SJSA1 (cell line): ENCODE measurements at regions not wholly inside any gene's neighbourhood (a gene's known extent, or its start where the extent isn't known, plus 50 kb on each side); places are given as distances from the start of the nearest gene placed in this dataset.
"Not testable (repeated sequence)": the region's sequence is repeated elsewhere in the genome, so short reads cannot be mapped to it uniquely, and the experiment has no call there.

Source experiments
- DNase-seq, 2 experiments: peaks; one replicate each; pipeline ENCODE4 v3.0.0-alpha.2; 2015 to 2020; ENCODE audit warnings: low spot score in 2 of 2, low read depth in 1 of 2
- H3K27ac ChIP-seq: fragments of 250-450 bp; sonication (Bioruptor Pico); 2 replicates; pipeline ENCODE4 v1.5.1; 2020; ENCODE audit warnings: mild to moderate bottlenecking, moderate library complexity
- H3K27me3 ChIP-seq: fragments of 250-450 bp; sonication (Bioruptor Pico); replicated peaks from 2 replicates; pipeline ENCODE4 v1.5.1; 2020; ENCODE audit warnings: mild to moderate bottlenecking, moderate library complexity
- H3K36me3 ChIP-seq: fragments of 250-450 bp; sonication (Bioruptor Pico); 2 replicates; pipeline ENCODE4 v1.5.1; 2020; ENCODE audit warnings: mild to moderate bottlenecking
- H3K4me1 ChIP-seq: fragments of 250-450 bp; sonication (Bioruptor Pico); replicated peaks from 2 replicates; pipeline ENCODE4 v1.6.1; 2021; ENCODE audit warnings: mild to moderate bottlenecking
- H3K4me3 ChIP-seq: fragments of 250-450 bp; sonication (Bioruptor Pico); 2 replicates; pipeline ENCODE4 v1.5.1; 2020; ENCODE audit warnings: mild to moderate bottlenecking
- H3K9me3 ChIP-seq: fragments of 250-450 bp; sonication (Bioruptor Pico); replicated peaks from 2 replicates; pipeline ENCODE4 v1.5.1; 2020; ENCODE audit warnings: mild to moderate bottlenecking

DNA sequence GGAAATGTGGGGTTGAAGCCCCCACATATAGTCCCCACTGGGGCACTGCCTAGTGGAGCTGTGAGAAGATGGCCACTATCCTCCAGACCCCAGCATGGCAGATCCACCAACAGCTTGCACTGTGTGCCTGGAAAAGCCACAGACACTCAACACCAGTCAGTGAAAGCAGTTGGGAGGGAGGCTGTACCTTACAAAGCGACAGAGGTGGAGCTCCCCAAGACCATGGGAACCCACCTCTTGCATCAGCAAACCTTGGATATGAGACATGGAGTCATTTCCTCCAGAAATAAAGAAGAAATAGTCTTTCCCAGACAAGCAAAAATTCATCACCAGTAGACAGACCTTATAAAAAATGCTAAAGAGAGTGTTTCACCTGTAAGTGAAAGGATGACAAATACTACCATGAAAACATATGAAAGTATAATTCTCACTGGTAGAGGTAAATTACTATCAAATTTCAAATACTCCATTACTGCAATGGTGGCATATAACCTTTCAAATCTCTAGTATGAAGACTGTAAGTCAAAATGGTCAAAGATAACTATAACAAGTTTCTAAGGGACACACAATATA lies 152.6 kb upstream of the EPHA4 start:
- Histone ChIP-seq H3K27me3 (no peaks in the 10 kb centered on the region), H3K27ac (no peak overlapping the region), H3K4me3 (no peak overlapping the region), H3K9me3 (no peaks in the 10 kb centered on the region), H3K4me1 (no peaks in the 10 kb centered on the region), H3K36me3 (no peaks in the 10 kb centered on the region)
- DNase-seq = no peak

DNA sequence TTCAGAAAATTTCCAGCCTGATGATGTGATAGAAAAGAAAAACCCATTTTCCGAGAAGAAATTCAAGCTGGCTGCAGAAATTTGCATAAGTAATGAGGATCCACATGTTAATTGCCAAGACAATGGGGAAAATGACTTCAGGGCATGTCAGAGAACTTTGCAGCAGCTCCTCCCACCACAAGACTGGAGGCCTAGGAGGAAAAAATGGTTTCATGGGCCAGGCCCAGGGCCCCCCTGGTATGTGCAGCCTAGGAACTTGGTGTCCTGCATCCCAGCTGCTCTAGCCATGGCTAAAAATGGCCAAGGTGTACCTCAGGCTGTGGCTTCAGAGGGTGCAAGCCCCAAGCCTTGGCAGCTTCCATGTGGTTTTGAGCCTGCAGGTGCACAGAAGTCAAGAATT lies 152.0 kb upstream of the EPHA4 start:
- H3K36me3 ChIP-seq, H3K9me3 ChIP-seq, H3K27me3 ChIP-seq, H3K27ac ChIP-seq, H3K4me3 ChIP-seq, H3K4me1 ChIP-seq, DNase-seq: not testable (repeated sequence)

DNA sequence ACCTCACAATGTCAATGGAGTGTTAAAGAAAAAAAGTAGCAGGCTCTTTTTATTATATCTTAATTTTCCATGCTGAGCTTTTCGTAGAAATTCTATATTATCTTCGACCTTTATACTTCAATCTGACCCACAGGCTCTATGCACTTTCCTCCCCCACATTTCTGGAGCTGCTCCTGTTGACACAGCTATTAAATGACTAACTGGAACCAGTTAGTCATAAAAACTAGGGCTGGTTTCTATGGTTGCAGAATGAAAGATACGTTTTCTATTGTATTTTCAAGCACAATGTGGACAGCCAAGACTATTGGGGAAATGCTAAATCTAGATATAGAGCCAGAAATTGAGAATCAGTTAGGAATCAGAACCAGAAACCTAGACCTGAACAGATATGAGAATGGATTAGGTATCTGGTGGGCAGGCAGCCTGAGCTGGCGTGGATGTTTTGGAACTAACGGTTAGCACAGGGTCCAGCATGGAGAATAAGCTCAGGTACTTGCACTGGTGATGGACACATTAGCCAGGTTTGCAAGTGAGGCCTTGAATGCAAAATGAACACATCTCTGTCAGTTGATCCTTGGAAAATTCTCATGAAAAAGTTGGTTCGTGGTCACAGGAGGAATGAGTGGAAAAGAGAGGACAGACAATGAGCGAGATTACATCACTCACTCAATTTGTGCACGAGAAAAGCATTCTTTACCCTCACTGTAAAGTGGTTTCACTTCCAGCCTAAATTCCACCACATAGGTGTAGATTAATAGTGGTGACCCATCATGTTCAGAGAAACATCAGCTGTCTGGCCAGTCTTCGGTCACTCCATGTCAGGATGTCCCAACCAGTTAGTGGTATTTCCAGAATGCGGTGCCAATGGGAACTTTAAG lies 144.6 kb upstream of the EPHA4 start:
- Histone ChIP-seq H3K9me3 (no peaks in the 10 kb centered on the region), H3K36me3 (no peaks in the 10 kb centered on the region), H3K4me3 (no peak overlapping the region), H3K27ac (no peak overlapping the region), H3K27me3 (no peaks in the 10 kb centered on the region), H3K4me1 (no peaks in the 10 kb centered on the region)
- no peak for DNase-seq

DNA sequence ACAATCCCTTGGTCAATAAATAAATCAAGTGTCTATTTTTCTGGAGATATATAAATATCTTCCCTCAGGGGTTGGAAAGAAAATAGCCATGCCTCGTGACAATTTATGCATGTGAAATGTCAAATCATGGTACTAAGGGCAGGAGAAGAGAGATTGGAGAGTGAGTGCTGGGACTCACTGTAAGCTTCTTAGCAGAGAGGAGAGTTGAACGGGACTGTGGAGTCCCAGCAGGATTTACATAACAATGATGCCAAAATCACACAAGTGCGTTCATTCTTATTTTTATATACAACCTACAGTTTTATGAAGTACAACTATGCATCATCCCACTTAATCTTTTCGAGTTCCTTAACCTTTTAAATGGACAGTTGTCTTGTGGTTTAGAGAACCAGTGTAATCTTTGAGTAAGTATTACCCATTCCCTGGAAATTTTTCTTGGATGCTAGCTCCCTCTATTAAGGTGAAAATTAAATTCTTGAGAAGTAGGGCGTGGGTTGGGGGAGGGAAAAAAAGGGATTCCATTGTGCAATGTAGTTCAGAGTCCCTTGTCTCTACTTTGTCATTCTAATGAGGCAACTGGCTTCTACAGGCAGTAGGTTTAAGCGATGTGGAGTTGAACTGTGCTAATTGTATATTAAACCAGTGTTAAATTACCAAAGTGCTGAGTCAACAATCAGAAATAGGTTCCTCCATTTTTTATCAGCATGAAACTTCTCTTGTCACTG lies 143.6 kb upstream of the EPHA4 start:
- H3K4me1 ChIP-seq = no peaks in the 10 kb centered on the region
- no peak overlapping the region for H3K27ac ChIP-seq
- H3K4me3 ChIP-seq = no peak overlapping the region
- H3K36me3 ChIP-seq = no peaks in the 10 kb centered on the region
- no peaks in the 10 kb centered on the region for H3K9me3 ChIP-seq
- no peak for DNase-seq
- H3K27me3 ChIP-seq = no peaks in the 10 kb centered on the region

DNA sequence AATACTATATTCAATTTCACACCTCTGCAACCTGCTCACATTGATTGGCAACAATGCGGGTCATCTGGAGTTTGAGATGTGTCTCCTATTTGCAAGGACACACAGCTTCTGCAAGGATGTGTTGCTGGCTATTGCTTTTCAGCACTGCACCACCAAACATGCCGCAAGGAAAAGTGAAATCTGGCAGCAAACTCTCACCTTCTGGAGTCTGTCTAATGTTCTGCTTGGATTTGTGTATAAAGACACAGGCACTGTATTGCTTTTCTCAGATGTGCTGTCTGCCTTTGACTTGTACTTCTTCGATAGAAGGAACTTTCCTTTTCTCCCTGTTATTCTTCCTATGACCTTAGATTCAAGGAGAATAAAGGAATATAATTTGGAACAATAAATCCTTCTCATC lies 138.6 kb upstream of the EPHA4 start:
- Histone ChIP-seq H3K27me3 (no peaks in the 10 kb centered on the region), H3K36me3 (no peaks in the 10 kb centered on the region), H3K27ac (no peak overlapping the region), H3K4me3 (no peak overlapping the region), H3K9me3 (no peaks in the 10 kb centered on the region), H3K4me1 (no peaks in the 10 kb centered on the region)
- DNase-seq = no peak

DNA sequence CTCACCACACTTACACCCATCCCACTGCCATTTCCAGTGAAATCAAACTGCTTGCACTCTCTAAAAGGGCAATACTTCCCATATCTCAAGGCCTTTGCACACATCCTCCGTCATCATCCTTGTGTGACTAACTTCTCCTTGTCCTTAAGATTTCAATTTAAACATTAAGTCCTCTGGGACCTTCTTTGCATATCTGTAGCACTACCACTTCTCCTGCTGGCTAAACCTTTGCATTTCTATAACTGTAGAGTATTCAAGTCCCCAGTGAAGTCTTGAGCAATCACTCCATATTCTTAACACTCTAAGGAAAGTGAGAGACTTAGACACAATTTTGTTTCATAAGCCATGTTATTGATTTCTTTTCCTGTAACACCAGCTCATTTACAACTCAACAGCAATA lies 136.8 kb upstream of the EPHA4 start:
- Histone ChIP-seq H3K4me3 (no peak overlapping the region), H3K27me3 (no peaks in the 10 kb centered on the region), H3K36me3 (no peaks in the 10 kb centered on the region), H3K27ac (no peak overlapping the region), H3K9me3 (no peaks in the 10 kb centered on the region), H3K4me1 (no peaks in the 10 kb centered on the region)
- DNase-seq = no peak

DNA sequence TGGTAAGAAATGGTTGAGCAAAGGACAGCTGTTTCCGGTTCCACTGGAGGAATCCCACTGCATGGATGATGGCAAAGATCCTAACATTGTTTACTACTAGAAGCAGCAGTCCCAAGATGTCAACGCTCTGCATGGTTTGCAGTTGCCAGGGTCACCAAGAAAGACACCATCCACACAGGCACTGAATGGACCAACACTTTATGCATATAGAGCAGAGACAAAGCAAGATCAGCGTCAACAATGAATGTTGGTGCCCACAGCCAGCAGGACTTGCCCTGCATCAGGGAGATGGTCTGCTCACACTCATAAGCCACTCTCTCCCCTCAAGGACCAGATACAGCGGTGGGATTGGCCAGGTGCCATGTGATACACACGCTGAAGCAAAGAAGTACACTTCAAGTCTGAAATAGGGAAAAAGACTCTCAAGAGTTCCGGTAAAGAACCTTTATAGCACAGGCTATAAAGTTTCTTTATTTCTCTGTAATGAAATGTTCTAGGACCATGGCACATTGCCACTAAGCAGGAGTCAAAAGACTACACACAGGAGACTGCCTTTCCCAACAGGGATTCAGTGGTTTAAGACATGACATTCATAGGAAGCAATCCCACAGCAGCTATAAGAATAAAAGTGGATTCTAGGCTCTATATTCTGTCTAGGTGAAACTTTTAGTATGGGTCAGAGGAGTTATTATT lies 133.2 kb upstream of the EPHA4 start:
- H3K9me3 ChIP-seq = no peaks in the 10 kb centered on the region
- no peaks in the 10 kb centered on the region for H3K27me3 ChIP-seq
- H3K27ac ChIP-seq = no peak overlapping the region
- no peak for DNase-seq
- no peak overlapping the region for H3K4me3 ChIP-seq
- H3K4me1 ChIP-seq = no peaks in the 10 kb centered on the region
- H3K36me3 ChIP-seq = no peaks in the 10 kb centered on the region

DNA sequence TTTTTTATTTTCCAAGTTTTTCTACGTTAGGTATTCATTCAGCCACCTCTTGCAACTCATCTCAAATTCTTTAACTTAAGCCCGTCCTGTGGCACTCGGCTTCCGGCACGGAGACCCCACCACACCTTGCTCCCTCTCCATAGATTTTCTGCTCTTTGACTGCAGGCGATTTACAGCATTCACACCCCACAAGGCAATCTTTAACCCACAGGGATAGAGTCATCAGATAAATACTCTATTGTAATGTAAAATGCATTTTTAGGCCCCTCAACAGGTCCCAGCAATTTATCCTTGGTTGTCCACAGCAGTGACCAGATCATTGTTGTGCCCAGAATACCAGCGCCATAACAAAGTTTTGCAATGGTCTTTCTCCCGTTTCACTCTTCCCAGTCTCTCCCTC lies 132.3 kb upstream of the EPHA4 start:
- no peaks in the 10 kb centered on the region for H3K36me3 ChIP-seq
- no peak for DNase-seq
- H3K4me1 ChIP-seq = no peaks in the 10 kb centered on the region
- no peak overlapping the region for H3K4me3 ChIP-seq
- H3K27ac ChIP-seq = no peak overlapping the region
- no peaks in the 10 kb centered on the region for H3K27me3 ChIP-seq
- H3K9me3 ChIP-seq = no peaks in the 10 kb centered on the region

DNA sequence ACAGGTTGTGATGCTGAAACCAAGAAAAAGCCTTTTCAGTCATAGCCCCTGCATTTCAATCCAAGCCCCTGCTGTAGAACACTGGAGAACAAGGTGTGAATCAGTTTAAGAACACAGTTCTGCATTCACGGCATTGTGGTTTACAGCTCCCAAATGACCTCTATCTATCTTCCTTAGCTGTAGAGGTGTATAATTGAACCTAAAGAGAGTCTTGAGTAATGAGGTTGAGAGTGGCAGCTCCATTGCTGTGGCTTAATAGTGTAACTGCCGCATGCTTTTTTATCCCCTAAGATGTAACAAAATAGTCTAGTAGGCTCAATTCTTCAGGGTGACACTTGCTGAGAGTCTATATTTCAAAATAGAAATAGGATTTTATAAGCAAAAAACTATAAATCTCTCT lies 121.3 kb upstream of the EPHA4 start:
- Histone ChIP-seq H3K4me3 (no peak overlapping the region), H3K27me3 (no peaks in the 10 kb centered on the region), H3K36me3 (no peaks in the 10 kb centered on the region), H3K27ac (no peak overlapping the region), H3K4me1 (no peaks in the 10 kb centered on the region), H3K9me3 (no peaks in the 10 kb centered on the region)
- no peak for DNase-seq

DNA sequence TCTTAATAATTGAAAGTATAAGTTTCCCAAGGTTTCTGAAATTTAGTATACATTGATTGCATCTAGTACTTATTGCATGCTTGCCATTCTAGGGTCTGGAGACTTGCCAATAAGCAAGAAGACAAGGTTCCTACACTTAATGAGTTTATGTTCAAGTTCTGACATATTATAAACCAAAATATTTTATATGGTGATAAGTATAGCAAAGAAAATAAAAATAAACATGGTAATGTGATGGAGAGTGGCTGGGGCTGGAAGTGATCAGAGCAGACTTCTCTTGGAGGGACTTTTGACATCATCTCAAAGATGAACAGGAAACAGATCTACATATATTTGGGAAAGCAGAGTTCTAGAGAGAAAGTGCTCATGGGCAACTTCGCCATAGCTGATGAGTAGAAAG lies 119.5 kb upstream of the EPHA4 start:
- H3K27ac ChIP-seq = no peak overlapping the region
- H3K4me1 ChIP-seq = no peaks in the 10 kb centered on the region
- H3K9me3 ChIP-seq = no peaks in the 10 kb centered on the region
- DNase-seq = no peak
- H3K4me3 ChIP-seq = no peak overlapping the region
- H3K27me3 ChIP-seq = no peaks in the 10 kb centered on the region
- H3K36me3 ChIP-seq = no peaks in the 10 kb centered on the region

DNA sequence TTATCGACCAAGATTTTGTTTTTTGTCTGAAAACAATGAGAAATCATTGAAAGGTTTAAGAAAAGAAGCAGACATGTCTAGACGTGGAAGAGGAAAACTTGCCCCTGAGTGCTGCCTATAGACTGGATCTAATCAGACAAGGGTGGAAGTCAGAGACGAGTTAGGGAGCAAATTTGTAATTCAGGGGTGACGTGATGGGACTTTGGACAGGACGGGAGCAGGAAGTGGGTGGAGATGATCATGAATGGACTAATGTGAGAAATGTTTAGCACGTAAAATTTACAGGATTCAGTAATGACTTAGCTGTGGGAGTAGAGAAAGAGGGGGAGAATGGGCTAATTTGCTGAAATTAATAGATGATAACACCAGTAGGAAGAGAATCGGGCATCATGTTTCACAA lies 117.0 kb upstream of the EPHA4 start:
- no peaks in the 10 kb centered on the region for H3K4me1 ChIP-seq
- no peaks in the 10 kb centered on the region for H3K9me3 ChIP-seq
- DNase-seq = no peak
- no peaks in the 10 kb centered on the region for H3K27me3 ChIP-seq
- H3K4me3 ChIP-seq = no peak overlapping the region
- H3K36me3 ChIP-seq = no peaks in the 10 kb centered on the region
- H3K27ac ChIP-seq = no peak overlapping the region

DNA sequence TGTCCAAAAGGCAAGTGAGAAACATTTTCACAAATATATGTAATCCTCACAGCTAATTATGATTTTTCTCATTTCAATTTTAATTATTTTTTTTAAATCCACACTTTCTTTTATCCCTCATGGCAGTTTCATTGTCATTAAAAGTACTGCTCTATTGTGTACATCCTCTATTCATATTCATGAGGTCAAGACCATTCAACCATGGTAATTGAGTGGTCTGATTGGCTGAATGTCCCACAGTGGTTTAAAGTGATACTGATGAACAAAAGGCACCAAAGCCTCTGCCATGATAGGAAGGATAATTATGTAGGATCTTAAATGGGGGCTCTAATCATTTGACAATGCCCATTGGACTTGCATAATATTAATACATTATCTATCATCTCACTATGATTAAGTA lies 108.4 kb upstream of the EPHA4 start:
- no peaks in the 10 kb centered on the region for H3K4me1 ChIP-seq
- no peaks in the 10 kb centered on the region for H3K27me3 ChIP-seq

DNA sequence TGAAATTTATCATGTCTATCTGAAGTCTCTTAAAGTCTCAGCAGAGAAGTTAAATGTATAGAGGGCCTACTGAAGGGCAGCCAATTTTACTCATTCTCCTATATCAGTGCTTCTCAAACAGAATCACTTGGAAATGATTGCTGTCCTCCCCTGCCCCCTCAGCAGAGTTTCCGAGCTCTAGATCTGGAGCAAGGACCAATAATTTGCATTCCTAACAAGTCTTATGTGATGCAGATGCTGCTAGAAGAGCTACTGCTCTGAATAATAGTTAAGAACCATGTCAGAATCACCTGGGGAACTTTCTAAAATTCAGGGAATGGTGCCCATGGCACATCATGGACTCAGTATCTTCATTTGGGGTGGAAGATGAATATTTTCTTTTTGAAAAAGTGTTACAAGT lies 105.6 kb upstream of the EPHA4 start:
- no peaks in the 10 kb centered on the region for H3K27me3 ChIP-seq
- H3K9me3 ChIP-seq = no peaks in the 10 kb centered on the region
- H3K4me1 ChIP-seq = no peaks in the 10 kb centered on the region
- H3K36me3 ChIP-seq = no peaks in the 10 kb centered on the region
- DNase-seq = no peak
- H3K4me3 ChIP-seq = no peak overlapping the region
- no peak overlapping the region for H3K27ac ChIP-seq

More for the DNA sequence above, 108.4 kb upstream of the EPHA4 start:
- Histone ChIP-seq H3K36me3 (no peaks in the 10 kb centered on the region), H3K4me3 (no peak overlapping the region), H3K27ac (no peak overlapping the region), H3K9me3 (no peaks in the 10 kb centered on the region)
- DNase-seq = no peak
